AML-193 (cell line): ENCODE measurements at regions not wholly inside any gene's neighbourhood (a gene's known extent, or its start where the extent isn't known, plus 50 kb on each side); places are given as distances from the start of the nearest gene placed in this dataset.
"Not testable (repeated sequence)": the region's sequence is repeated elsewhere in the genome, so short reads cannot be mapped to it uniquely, and the experiment has no call there.

Experiments
- DNase-seq, 2 experiments: peaks; one replicate each; lab custom pipeline; 2025; lab: John Stamatoyannopoulos, UW

DNA sequence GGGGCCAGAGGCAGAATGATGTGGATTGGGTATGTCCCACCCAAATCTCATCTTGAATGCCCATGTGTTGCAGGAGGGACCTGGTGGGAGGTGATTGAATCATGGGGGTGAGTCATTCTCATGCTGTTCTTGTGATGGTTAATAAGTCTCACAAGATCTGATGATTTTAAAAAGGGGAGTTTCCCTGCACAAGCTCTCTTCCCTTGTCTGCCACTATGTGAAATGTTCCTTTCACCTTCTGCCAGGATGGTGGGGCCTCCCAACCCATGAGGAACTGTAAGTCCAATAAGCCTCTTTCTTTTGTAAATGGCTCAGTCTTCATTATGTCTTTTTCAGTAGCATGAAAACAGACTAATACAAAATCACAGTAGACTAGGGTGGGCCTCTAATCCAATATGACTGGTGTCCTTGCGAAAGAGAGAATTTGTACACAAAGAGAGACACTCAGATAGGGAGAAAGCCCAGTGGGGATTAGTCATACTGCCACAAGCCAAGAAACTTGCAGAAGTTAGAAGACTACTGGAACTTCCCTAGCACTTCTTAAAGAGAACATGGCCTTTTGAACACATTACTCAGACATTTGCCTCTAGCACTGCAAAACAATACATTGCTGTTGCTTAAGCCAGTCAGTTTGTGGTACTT, 68.4 kb downstream of the ANXA1 start:
- DNase-seq: peak; percentile 93 to 95

DNA sequence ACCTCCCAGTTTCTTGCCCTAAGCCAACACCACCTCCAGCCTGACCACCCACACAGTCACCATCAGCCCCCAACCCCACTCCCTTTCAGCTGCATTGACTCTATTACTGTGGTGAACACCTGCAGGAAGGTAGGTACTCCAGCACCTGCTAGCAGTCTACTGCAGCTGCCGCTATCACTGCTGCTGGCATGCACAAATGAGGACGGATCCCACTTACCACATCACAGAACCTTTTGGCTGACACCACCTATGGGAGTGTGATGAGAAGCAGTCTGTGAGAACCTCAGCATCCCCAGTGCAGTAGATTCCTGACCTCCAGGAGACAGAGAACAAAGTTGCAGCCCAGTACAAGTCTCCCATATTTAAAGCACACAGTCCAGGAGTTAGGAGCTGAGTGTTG, 71.9 kb downstream of the ANXA1 start:
- DNase-seq: no peak

DNA sequence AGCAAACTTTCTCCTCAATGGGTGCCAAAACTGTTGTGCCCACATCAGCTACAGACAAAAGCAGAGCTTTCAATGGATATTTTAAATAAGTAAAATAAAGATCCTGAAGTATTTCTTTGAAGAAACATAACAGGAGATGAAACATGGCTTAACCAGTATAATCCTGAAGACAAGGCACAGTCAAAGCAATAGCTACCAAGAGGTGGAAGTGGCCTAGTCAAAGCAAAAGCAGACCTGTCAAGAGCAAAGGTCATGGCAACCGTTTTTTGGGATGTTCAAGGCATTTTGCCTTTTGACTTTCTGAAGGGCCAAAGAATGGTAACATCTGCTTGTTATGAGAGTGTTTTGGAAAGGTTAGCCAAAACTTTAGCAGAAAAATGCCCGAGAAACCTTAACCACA, 77.9 kb downstream of the ANXA1 start:
- no peak for DNase-seq

DNA sequence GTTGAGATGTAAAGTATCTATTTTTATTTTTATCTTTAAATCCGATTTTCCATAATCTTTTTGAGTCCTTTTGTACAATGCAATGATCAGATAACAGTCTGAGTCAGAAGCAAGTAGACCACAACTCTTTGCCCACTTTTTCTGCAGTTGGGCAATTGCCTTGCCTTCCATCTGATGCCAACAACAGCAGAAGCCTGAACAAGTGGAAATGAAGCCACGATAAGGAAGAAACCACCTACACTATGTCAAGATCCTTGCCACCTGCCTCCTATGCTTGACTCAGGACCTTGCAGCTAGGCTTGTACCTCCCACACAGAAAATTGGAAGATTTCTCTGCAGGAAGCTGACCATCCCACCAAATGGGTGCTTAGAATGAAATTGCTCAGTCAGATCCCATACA, 78.6 kb downstream of the ANXA1 start:
- DNase-seq: peak; percentile 7 to 30

DNA sequence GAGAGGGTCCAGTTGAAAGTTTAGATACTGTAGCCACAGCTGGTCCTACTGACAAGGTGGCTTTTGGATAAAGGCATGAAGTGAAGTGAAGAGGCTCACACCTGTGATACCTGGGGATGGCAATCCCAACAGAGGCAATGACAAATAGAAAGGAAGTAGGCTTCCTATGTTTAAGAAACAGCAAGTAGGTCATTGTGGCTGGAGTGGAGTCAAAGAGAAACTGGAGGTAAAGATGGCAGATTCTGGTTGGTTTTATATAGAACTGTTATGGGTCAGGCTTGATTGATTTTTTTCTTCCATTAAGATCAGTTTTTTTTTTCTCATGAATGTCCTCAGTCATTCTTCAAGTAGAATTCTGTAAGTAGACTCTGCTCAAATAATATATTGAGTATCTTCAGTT, 79.5 kb downstream of the ANXA1 start:
- no peak for DNase-seq

DNA sequence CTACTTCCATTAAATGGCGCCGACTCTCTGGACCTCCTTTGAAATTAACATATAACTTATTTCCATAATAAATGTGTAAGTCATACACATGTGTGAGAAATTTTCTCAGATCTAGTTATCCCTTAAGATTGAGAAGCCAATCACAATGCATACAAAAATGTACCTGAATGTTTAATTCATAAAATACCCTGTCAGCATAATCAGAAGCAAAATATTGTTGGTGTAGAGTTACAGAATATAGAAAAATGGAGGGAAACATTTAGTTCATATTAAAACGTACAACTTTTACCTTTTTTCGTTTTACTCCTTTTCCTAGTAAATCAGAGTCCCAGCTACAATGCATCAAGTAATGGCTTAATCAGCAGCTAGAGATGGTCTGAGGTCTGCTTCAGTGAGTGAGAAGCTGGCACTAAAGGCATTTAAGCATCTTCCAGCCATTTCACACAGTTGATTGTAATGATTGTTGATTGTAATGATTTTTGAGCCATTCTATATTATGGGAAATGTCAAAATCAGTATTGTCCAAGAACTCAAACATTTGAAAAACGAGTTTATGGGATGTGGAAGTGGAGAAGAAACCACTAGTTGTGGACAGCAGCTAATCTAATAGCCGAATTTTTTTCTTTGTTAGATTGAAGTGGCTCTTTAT, 81.8 kb downstream of the ANXA1 start:
- DNase-seq: no peak

DNA sequence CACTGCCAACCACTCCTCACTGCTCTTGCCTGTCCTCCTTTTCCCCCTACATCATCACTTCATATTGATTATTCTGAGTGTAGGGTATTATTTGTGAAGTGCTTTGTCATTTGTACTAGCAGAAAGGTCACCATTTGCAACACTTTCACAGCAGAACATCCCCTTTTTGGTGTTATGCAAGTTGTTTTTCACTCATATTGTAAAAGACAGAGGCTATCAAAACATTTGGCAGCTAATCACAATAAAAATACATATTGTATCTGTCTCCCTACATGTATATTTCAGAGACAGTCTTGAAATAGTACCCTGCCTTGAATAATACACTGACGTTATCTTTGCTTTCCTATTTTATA, 82.3 kb downstream of the ANXA1 start:
- peak; percentile 23 for DNase-seq

DNA sequence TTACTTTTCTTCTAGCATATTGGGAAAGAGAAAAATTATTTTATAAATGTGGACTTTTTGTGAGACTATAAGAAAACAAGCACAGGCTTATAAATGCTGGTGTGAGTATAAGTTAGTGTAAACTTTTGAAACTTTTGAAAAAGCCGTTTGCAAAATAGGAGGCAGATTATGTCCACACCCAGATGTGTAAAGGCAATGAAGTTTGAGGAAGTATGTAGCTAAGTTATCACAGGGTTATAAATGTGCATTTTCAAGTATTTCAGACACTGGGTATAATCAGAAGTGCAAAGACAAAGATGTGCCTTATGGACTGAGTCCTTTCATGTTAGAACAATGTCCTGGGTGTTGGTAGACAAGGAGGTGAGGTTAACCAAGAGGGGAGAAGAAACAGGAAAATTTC, 85.5 kb downstream of the ANXA1 start:
- DNase-seq: peak; percentile 79 to 88

DNA sequence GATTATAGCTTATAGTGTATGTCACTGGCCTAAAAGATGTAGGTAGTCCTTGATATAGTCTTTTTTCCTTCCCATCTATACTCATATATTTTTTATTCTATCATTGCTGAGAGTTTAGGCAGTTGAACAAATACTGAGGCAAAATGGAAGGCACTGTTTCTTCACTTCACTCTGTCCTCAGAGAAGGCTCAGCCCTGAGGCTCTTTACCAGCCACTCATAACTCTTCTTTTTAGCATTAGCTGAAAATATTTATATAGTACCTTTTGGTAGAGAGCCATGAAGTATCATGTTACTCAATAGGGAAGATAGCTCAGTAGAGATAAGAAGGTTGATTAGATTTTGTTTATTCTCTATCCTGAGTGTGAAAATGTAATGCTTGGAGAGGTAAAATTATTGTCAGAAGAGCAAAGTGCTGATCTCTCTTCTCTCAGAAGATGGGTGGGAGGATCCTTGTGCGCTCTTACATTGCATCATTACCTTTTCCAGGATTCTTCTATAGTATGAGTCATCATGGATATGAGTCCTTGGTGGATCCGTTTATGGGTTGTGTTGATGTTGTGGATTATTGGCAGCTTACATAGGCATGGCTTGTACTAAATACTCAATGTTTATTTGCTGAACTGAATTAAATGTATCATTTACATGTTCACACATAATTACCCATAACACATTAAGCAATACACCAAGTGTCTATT, 88.1 kb downstream of the ANXA1 start:
- no peak for DNase-seq

DNA sequence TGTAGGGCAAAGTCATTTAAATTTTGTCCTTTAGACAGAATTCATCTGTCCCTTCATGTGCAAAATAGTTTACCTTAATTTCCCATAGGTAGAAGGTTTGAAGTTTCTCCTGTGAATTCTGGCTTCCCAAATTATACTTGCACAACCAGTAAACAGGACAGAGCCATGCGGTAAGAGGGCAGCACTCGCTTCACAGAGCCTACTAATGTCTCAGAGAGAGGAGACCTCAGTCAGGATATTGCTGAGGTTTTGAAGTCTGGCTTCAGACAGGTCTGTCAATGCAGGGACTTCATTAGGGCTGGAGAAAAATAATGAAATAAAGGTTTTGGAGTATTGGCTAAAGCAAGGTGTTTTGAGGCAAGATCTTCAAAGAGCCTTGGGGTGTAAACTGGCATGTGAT, 91.4 kb downstream of the ANXA1 start:
- DNase-seq: no peak

DNA sequence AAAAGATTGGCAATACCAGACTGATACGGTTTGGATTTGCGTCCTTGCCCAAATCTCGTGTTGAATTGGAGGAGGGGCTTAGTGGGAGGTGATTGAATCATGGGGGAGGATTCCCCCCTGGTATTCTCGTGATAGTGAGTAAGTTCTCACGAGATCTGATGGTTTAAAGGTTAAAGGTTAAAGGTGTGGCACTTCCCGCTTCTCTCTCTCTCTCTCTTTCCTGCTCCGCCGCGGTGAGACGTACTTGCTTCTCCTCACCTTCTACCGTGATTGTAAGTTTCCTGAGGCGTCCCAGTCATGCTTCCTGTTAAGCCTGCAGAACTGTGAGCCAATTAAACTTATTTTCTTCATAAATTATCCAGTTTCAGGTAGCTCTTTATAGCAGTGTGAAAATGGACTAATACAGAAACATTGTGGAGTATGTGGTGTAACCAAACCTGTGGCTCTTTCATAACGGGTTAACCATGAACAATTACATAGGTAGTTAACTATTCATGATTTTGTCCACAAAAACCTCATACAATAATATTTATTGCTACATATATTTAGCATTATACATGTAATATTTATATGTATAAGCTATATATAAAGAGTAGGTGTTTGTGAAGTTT, 107.5 kb downstream of the ANXA1 start:
- no peak for DNase-seq

DNA sequence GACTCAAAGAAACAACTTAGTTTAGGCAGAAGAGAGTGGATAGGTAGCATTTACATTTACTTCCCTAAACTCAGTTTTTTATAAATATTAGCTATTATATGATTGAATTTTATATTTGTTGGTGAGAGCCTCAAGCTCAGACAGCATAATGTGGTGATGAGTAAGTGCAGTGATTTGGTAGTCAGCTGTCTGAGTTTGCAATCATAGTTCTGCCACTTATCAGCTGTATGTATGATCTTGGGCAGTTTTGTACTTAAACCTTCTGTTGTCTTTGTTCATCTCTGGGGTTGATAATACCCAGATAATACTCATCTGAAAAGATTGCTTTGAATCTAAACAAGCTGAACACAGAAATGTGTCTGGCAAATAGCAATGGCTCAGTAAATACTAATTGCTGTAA, 108.8 kb downstream of the ANXA1 start:
- DNase-seq: no peak

DNA sequence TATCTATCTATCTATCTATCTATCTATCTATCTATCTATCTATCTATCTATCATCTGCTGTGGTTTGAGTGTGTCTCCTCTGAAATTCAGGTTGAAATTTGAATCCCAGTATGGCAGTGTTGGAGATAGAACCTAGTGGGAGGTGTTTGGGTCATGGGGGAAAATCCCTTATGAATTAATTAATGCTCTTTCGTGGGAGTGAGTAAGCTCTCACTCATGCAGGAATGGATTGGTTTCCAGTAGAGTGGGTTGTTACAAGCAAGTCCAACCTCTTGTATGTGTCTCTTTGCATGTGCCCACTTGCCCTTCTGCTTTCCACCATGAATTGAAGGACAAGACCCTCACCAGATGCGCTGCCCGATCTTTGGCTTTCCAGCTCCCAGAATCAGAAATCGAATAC, 113.0 kb downstream of the ANXA1 start:
- no peak for DNase-seq

DNA sequence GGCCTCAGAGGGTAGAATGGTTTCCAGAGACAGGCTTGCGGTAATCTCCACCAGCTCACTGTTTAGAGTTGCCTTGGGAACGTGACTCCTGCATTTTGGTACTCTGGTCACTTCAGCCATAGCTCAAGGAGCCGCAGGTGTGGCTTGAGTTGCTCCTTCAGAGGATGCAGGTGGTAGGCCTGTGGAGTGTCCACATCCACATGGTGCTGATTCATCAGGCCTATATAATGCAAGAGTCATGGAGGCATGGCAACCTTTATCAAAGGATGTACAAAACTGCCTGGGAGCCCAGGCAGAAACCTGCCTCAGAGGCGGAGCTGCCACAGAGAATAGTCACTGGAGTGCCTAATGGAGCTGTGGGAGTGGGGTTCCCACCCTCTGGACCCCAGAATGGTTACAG, 114.2 kb downstream of the ANXA1 start:
- no peak for DNase-seq

DNA sequence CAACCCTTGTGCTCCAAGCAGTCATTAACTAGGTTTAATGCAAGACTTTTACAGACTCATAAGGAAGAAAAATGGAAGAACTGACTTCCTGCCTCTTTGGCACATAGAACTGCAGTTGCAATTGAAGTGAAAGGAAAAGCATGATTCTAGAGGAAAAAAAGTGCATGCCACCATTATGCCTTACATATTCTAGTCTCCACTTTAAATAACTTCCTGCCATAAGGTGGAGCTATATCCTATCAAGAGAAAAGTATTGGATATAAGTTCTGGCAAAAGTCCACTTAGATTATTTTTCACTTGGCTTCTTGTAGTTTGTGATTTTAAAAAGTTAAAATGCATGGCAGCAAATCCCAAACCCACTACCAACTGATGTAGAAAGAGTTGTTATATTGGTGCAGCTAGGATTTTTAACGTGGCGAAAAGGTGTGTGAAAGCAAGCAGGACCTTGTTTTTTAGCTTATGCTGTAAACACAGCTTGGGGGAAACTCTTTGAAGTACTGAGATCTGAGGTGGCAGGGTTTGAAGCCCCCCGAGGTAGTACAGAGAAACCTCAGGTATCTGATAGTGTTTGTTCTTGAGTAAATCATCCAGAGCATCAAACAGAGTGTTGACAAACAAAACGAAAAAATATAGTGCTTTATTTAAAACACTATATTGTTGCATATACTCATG, 117.9 kb downstream of the ANXA1 start:
- DNase-seq: peak; percentile 10 to 21

DNA sequence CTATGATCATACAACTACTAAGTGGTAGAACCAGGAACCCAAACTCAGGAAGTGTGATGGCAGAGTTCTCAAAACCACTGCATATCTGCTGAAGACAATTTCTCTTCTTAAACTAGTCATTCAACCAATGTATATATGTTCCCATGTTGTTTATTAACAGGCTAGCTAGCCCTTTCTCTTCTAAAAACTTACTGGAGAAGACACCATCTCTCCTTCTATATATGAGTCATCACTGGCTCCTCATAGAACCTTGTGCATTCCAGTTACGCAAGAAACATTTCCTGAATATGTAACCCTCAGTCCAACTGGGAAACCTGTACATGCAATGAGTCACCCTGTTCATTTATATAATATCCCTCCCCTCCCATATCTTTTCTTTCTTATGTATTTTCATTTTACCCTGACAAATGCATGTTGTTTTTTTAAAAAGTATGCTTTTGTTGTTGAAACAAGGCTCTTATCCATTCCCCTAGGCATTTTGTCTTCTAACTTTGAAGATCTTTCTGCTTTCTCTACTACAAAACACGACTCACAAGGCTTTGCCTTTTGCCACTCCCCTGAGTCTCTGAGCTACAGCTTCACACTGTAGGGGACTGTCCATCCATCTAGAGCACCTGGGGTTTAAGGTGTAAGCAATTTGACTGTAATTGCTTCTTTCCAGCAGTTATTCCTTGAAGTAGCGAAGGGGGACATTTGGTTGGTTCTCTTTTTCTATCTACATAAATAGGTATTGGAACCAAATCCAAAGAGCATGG, 119.5 kb downstream of the ANXA1 start:
- peak; percentile 88 to 89 for DNase-seq

DNA sequence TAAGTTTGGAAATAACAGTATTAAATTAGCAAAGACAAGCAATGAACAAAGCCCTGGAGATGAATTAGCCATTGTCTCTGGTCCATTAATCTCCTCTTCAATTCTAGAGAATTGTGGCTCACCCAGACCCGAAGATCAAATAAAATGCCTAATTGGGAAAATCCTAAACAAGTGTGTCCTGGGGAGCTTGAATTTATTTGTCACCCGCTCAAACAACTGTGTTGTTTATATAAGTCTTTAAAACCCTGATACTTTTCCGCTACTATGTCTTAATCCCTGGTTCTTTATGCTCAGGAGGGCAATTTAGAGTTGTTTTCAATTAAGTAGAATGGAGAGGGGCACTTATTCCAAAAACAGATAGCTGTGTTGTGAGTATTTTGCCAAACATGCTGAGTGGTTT, 128.4 kb downstream of the ANXA1 start:
- no peak for DNase-seq

DNA sequence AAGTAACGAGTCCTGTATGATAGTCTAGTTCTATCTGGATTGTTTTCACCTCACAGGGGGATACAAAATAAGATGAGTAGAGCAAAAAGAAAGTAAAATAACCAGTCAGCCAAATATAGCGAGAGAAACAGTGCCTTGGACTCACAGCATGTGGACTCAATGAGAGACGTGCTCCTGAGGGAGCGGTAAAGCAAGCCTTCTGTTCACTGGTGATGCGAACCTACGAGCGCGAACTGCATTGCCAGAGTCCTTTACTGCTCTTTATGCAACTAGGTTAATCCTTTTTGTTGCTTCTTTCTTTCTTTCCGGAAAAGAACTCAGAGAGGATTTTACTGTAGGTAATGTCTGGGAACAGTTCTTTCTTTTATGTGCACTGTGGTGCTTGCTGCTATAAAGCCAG, 132.7 kb downstream of the ANXA1 start:
- no peak for DNase-seq

DNA sequence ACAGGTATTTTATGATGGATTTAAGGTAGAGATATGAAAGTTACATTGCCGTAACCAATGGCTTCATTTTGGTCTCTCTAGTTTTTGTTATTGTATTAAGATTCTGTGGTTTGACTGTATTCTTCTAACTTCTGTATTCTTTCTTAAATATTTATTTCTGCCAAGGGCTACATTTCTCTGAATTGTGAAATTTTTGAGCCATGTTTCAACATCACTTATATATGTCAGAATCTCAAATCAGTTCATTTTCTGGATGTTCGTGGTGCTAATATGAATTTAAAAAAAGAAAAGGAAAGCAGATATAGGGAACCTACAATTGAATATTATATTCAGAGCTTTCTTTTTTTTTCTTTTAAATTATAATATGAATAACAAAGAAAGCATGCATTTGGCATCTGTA, 142.7 kb downstream of the ANXA1 start:
- DNase-seq: no peak

DNA sequence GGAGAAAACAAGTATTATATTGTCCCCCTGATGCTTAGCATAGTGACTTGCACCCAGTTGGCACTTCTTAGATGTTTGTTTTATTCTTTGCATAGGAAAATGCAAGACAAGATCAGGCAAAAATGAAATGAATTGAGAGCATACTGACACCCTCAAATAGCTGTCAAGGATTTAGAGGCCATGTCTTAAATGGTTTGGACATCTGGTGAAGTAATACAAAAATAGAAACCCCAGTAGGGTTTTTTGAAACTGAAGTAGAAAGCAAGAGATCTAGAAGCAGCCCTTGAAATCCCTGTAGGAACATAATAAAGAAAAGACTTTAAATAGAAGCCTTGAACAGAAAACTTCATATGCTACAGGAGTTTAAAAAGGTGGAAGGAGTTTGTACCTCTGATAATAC, 174.3 kb downstream of the ANXA1 start:
- no peak for DNase-seq

DNA sequence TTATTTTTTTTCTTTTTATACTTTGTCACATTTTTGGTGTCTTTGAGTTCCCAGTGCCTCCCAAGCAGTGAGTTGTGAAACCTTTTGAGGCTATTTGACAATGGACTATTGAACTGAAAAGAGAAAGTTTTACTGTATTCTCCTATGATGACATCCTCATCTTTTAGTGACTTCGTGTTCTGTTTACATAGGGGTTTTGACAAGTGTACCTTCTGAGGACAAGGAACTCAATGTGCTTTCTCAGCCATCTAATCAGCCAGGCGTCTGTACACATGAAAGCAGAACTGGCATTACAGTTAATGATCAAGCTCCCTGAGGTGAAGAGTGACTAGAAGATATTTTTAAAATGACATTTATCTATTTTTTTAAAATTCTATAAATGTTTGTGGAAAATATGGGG, 175.5 kb downstream of the ANXA1 start:
- no peak for DNase-seq

DNA sequence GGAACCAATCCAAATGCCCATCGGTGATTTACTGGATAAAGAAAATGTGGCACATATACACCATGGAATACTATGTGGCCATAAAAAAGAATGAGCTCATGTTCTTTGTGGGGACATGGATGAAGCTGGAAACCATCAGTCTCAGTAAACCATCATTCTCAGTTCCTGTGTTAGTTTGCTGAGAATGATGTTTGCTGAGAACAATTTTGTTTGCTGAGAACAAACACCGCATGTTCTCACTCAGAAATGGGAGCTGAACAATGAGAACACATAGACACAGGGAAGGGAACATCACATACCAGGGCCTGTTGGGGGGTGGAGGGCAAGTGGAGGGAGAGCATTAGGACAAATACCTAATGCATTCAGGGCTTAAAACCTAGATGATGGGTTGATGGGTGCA, 185.5 kb downstream of the ANXA1 start:
- DNase-seq: not testable (repeated sequence)
